NB4 (cell line): ENCODE measurements at regions not wholly inside any gene's neighbourhood (a gene's known extent, or its start where the extent isn't known, plus 50 kb on each side); places are given as distances from the start of the nearest gene placed in this dataset.

Experiments used
- DNase-seq: peaks from one replicate; pipeline ENCODE4 v3.0.0; 2010; ENCODE audit warnings: low read depth
- H3K4me3 ChIP-seq: one replicate; pipeline ENCODE4 v1.5.1; 2011; ENCODE audit warnings: mild to moderate bottlenecking, low read depth, low read length, moderate library complexity
- CTCF ChIP-seq: IDR thresholded peaks from one replicate; pipeline ENCODE4 v1.5.1; 2012; ENCODE audit warnings: low read depth, low read length
- MAX ChIP-seq: IDR thresholded peaks from 2 replicates; pipeline ENCODE4 v1.6.1; 2011; ENCODE audit warnings: low read depth, low read length
- MYC ChIP-seq: IDR thresholded peaks from 2 replicates; pipeline ENCODE4 v1.6.1; 2011; ENCODE audit warnings: low read depth, low read length
- POLR2A ChIP-seq: IDR thresholded peaks from 2 replicates; pipeline ENCODE4 v1.6.1; 2011; ENCODE audit warnings: mild to moderate bottlenecking; ENCODE audit not compliant: insufficient read length; ENCODE audit errors: extremely low read depth

- no peak for TF ChIP-seq MYC
- TF ChIP-seq MAX, result no peak
- H3K4me3 ChIP-seq, result no peak overlapping the region
- no peak for DNase-seq
These were observed 381.7 kb downstream of the GPAM start for GRCh38 chr10:111801841-111802240.

GRCh38 chr10:111804781-111805180 lies 378.8 kb downstream of the GPAM start:
- DNase-seq, result no peak
- no peak overlapping the region for H3K4me3 ChIP-seq
- no peak for TF ChIP-seq MYC
- no peak for TF ChIP-seq MAX
- no peak for TF ChIP-seq POLR2A
- no peak for TF ChIP-seq CTCF

- DNase-seq, result no peak
- no peak for TF ChIP-seq MAX
- TF ChIP-seq CTCF, result no peak
- TF ChIP-seq MYC, result no peak
- TF ChIP-seq POLR2A, result no peak
- no peak overlapping the region for H3K4me3 ChIP-seq
These were observed 372.0 kb downstream of the GPAM start for GRCh38 chr10:111811517-111811916.

GRCh38 chr10:111820471-111820870 lies 363.1 kb downstream of the GPAM start:
- no peak for DNase-seq
- no peak overlapping the region for H3K4me3 ChIP-seq
- TF ChIP-seq MAX (no peak), CTCF (no peak), POLR2A (no peak), MYC (no peak)

GRCh38 chr10:111821871-111822270 lies 361.7 kb downstream of the GPAM start:
- H3K4me3 ChIP-seq, result no peak overlapping the region
- TF ChIP-seq POLR2A (no peak), MYC (no peak), CTCF (no peak), MAX (no peak)
- DNase-seq, result no peak

- DNase-seq, result no peak
- TF ChIP-seq CTCF (no peak), POLR2A (no peak), MYC (no peak), MAX (no peak)
- no peak overlapping the region for H3K4me3 ChIP-seq
These were observed 360.9 kb downstream of the GPAM start for GRCh38 chr10:111822661-111823060.
